ENCODE measurements at regions not wholly inside any gene's neighbourhood (a gene's known extent, or its start where the extent isn't known, plus 50 kb on each side); places are given as distances from the start of the nearest gene placed in this dataset.

DNA sequence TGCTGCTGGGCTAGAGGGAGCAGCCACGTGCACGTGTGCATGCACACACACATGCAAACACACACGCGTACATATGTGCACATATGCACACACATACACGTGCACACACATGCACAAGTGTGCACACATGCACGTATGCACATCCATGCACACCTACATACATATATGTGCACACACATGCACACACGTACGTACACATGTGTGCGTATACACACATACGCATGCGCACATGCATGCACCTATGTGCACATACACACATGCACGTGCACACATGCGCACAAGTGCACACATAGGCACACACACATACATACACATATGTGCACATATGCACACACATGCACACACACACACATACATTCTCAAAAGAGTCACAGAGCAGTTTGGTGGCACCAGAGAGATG is 85.9 kb upstream of the SLC25A33 start:
- Histone ChIP-seq H3K9me3 (no peaks in the 10 kb centered on the region), H3K27me3 (replicated peaks; ENCODE audit: insufficient read depth) (no peaks in the 10 kb centered on the region), H3K4me3 (no peak overlapping the region), H3K27ac (no peak overlapping the region), H3K36me3 (no peaks in the 10 kb centered on the region), H3K4me1 (replicated peaks) (no peaks in the 10 kb centered on the region)
- 94% methylated on average over 13 of the region's 13 CpGs for WGBS
- intact Hi-C loops (cut with DNase I) = no loop called here
- TF ChIP-seq POLR2A (IDR thresholded peaks at IDR 0.05) = no peak
- no peak for TF ChIP-seq POLR2AphosphoS5 (IDR thresholded peaks at IDR 0.05)
- TF ChIP-seq, protein P1, sequence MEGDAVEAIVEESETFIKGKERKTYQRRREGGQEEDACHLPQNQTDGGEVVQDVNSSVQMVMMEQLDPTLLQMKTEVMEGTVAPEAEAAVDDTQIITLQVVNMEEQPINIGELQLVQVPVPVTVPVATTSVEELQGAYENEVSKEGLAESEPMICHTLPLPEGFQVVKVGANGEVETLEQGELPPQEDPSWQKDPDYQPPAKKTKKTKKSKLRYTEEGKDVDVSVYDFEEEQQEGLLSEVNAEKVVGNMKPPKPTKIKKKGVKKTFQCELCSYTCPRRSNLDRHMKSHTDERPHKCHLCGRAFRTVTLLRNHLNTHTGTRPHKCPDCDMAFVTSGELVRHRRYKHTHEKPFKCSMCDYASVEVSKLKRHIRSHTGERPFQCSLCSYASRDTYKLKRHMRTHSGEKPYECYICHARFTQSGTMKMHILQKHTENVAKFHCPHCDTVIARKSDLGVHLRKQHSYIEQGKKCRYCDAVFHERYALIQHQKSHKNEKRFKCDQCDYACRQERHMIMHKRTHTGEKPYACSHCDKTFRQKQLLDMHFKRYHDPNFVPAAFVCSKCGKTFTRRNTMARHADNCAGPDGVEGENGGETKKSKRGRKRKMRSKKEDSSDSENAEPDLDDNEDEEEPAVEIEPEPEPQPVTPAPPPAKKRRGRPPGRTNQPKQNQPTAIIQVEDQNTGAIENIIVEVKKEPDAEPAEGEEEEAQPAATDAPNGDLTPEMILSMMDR (IDR thresholded peaks at IDR 0.05) = no peak
- DNase-seq (ENCODE audit: low spot score) = no peak

GRCh38 chr1:9453779-9454418 is 85.4 kb upstream of the SLC25A33 start:
- Histone ChIP-seq H3K36me3 (no peaks in the 10 kb centered on the region), H3K9me3 (no peaks in the 10 kb centered on the region), H3K27me3 (replicated peaks; ENCODE audit: insufficient read depth) (no peaks in the 10 kb centered on the region), H3K27ac (no peak overlapping the region), H3K4me3 (no peak overlapping the region), H3K4me1 (replicated peaks) (no peaks in the 10 kb centered on the region)
- 66% methylated on average over 13 of the region's 13 CpGs for WGBS
- intact Hi-C loops (cut with DNase I) = loop anchor here (2.0 kb wide), 1 partner anchor 163 kb away; no protein-coding TSS in a partner anchor
- TF ChIP-seq, protein P1 (IDR thresholded peaks at IDR 0.05) = no peak
- TF ChIP-seq POLR2A (IDR thresholded peaks at IDR 0.05) = no peak
- TF ChIP-seq POLR2AphosphoS5 (IDR thresholded peaks at IDR 0.05) = no peak
- no peak for DNase-seq (ENCODE audit: low spot score)

DNA sequence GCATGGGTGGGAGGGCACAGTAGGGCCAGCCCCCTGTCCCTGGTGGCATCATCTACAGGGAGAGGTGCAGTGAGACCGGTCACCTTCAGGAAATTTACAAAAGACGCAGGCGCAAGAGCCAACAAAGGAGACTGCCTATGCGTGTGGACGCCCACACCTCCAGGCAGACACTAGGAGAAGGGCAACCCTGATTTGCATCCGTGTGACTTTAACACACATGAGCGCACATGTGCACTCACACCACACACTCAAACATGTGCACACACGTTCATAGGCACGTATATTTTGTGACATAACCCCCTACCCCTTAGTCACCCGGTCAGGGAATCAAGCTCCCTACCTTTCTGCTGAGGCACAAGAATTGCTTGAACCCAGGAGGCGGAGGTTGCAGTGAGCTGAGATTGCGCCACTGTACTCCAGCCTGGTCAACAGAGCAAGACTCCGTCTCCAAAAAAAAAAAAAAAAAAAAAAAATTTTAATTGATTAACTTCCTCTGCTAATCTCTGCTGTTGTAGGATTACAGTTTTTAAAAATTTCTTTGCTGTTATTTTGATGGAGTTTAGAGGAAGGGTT is 84.7 kb upstream of the SLC25A33 start:
- no peaks in the 10 kb centered on the region for H3K27me3 ChIP-seq (replicated peaks; ENCODE audit: insufficient read depth)
- TF ChIP-seq POLR2A (IDR thresholded peaks at IDR 0.05) (no peak), POLR2AphosphoS5 (IDR thresholded peaks at IDR 0.05) (no peak)
- TF ChIP-seq, protein P1 (IDR thresholded peaks at IDR 0.05) = no peak
- no peaks in the 10 kb centered on the region for H3K36me3 ChIP-seq
- no peak for DNase-seq (ENCODE audit: low spot score)
- WGBS = 89% methylated on average over 13 of the region's 13 CpGs
- no peak overlapping the region for H3K4me3 ChIP-seq
- no peak overlapping the region for H3K27ac ChIP-seq
- no peaks in the 10 kb centered on the region for H3K4me1 ChIP-seq (replicated peaks)
- intact Hi-C loops (cut with DNase I) = loop anchor here (2.0 to 5.0 kb wide), 2 partner anchors 164 to 187 kb away; no protein-coding TSS in a partner anchor
- no peaks in the 10 kb centered on the region for H3K9me3 ChIP-seq

DNA sequence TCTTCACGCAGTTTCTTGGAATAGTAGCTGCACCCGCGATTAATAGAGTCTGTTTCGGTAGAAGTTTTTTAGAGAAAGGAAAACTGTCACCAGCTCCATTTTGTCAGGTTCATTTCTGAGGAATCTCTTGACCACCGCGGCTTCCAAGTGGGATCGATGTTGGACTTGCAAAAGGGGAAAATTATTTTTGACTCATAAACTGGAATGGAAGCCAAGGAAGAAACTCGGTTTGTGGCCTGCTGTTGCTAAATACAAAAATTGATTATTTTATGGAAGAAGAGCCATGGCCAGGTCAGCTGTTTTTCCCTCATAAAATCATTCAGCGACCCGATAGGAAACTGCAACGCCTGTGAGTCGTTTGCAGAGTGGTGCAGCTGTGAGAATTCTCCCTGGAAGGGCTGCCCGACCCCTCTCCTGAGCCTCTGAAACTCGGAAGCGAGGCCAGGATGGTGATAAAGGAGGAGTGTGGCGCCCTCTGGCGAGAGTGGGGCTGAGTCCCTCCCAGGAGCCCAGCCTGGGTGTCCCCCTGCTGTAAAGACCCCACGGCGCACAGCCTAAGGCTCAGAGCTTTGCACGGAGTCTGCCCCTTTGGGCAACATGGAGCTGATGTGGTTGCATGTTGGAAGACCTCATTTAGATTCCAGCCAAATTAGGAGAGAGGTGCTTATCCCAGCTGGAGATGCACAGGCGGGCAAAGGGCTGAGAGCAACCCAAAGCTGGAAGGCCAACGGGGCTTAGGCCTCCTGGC is 83.6 kb upstream of the SLC25A33 start:
- DNase-seq (ENCODE audit: low spot score) = peak; percentile 53

More for the DNA sequence above, 83.6 kb upstream of the SLC25A33 start:
- no peaks in the 10 kb centered on the region for H3K9me3 ChIP-seq
- intact Hi-C loops (cut with DNase I) = loop anchor here (2.0 to 5.0 kb wide), 2 partner anchors 165 to 188 kb away; no protein-coding TSS in a partner anchor
- TF ChIP-seq POLR2AphosphoS5 (IDR thresholded peaks at IDR 0.05) = no peak
- TF ChIP-seq, protein P1 (IDR thresholded peaks at IDR 0.05) = peak; percentile 73 to 81 (median 80)
- H3K4me1 ChIP-seq (replicated peaks) = no peaks in the 10 kb centered on the region
- H3K27me3 ChIP-seq (replicated peaks; ENCODE audit: insufficient read depth) = no peaks in the 10 kb centered on the region
- WGBS = 42% methylated on average over 22 of the region's 22 CpGs
- H3K27ac ChIP-seq = no peak overlapping the region
- H3K4me3 ChIP-seq = no peak overlapping the region
- H3K36me3 ChIP-seq = no peaks in the 10 kb centered on the region

All from prostate gland (tissue), 2 donors.